Calu3 (cell line): ENCODE measurements at regions not wholly inside any gene's neighbourhood (a gene's known extent, or its start where the extent isn't known, plus 50 kb on each side); places are given as distances from the start of the nearest gene placed in this dataset.
"Not testable (repeated sequence)": the region's sequence is repeated elsewhere in the genome, so short reads cannot be mapped to it uniquely, and the experiment has no call there.

Source experiments
- BruUV-seq: library from RNA; stranded (reverse); fragments of 400-500 nt; replicated peaks from 2 replicates; lab custom pipeline; 2021; lab: Mats Ljungman, UMichigan
- CTCF ChIA-PET: fragments of 300-600 bp; sonication (Branson Sonifier 250); formaldehyde crosslinking; loops from one replicate; lab custom pipeline; 2022; ENCODE audit warnings: antibody characterized with exemption; lab: Charles Lee
- DNase-seq: peaks from one replicate; pipeline ENCODE4 v3.0.0; 2022
- H3K27ac Mint-ChIP-seq: one replicate; pipeline ENCODE4 v1.8.0; 2022; ENCODE audit warnings: mixed read lengths; ENCODE audit not compliant: unreplicated experiment
- H3K27me3 Mint-ChIP-seq: one replicate; pipeline ENCODE4 v1.8.0; 2022; ENCODE audit warnings: mixed read lengths; ENCODE audit not compliant: unreplicated experiment
- H3K36me3 Mint-ChIP-seq: one replicate; pipeline ENCODE4 v1.8.0; 2022; ENCODE audit warnings: mild to moderate bottlenecking, moderate library complexity, mixed read lengths; ENCODE audit not compliant: insufficient read depth, unreplicated experiment
- H3K4me1 Mint-ChIP-seq: one replicate; pipeline ENCODE4 v1.8.0; 2022; ENCODE audit warnings: mild to moderate bottlenecking, low read depth, mixed read lengths; ENCODE audit not compliant: unreplicated experiment
- H3K4me3 Mint-ChIP-seq: one replicate; pipeline ENCODE4 v1.8.0; 2022; ENCODE audit warnings: mild to moderate bottlenecking, low read depth, moderate library complexity, mixed read lengths; ENCODE audit not compliant: unreplicated experiment
- H3K9me3 Mint-ChIP-seq: one replicate; pipeline ENCODE4 v1.8.0; 2022; ENCODE audit warnings: low read depth, mixed read lengths; ENCODE audit not compliant: unreplicated experiment
- intact Hi-C: fragments of 100-400 bp; cut with micrococcal nuclease; formaldehyde crosslinking; loops from one replicate; pipeline ENCODE4 v1.10.0; 2022; ENCODE audit not compliant: unreplicated experiment
- TF ChIP-seq, protein P1 (sequence below): fragments of 200-600 bp; IDR thresholded peaks from one replicate; pipeline ENCODE4 v1.8.0; 2022; ENCODE audit warnings: antibody characterized with exemption; ENCODE audit not compliant: unreplicated experiment

- TF ChIP-seq, protein P1, sequence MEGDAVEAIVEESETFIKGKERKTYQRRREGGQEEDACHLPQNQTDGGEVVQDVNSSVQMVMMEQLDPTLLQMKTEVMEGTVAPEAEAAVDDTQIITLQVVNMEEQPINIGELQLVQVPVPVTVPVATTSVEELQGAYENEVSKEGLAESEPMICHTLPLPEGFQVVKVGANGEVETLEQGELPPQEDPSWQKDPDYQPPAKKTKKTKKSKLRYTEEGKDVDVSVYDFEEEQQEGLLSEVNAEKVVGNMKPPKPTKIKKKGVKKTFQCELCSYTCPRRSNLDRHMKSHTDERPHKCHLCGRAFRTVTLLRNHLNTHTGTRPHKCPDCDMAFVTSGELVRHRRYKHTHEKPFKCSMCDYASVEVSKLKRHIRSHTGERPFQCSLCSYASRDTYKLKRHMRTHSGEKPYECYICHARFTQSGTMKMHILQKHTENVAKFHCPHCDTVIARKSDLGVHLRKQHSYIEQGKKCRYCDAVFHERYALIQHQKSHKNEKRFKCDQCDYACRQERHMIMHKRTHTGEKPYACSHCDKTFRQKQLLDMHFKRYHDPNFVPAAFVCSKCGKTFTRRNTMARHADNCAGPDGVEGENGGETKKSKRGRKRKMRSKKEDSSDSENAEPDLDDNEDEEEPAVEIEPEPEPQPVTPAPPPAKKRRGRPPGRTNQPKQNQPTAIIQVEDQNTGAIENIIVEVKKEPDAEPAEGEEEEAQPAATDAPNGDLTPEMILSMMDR = no peak
- Mint-ChIP-seq H3K36me3 (no peaks in the 10 kb centered on the region), H3K9me3 (no peaks in the 10 kb centered on the region), H3K27ac (no peak overlapping the region), H3K4me3 (no peak overlapping the region), H3K27me3 (no peaks in the 10 kb centered on the region), H3K4me1 (no peaks in the 10 kb centered on the region)
- no TSS peak for BruUV-seq
- intact Hi-C loops = no loop called here
- CTCF ChIA-PET = no interaction called here
- no peak for DNase-seq
These were observed 597.6 kb downstream of the NXPH1 start for GRCh38 chr7:9030976-9031375.

GRCh38 chr7:9031386-9031785, 598.0 kb downstream of the NXPH1 start:
- H3K27ac Mint-ChIP-seq = no peak overlapping the region
- BruUV-seq = no TSS peak
- no peak overlapping the region for H3K4me3 Mint-ChIP-seq
- intact Hi-C loops = no loop called here
- TF ChIP-seq, protein P1 = no peak
- H3K27me3 Mint-ChIP-seq = no peaks in the 10 kb centered on the region
- no peaks in the 10 kb centered on the region for H3K36me3 Mint-ChIP-seq
- no peak for DNase-seq
- H3K9me3 Mint-ChIP-seq = no peaks in the 10 kb centered on the region
- no peaks in the 10 kb centered on the region for H3K4me1 Mint-ChIP-seq
- CTCF ChIA-PET = no interaction called here

DNA sequence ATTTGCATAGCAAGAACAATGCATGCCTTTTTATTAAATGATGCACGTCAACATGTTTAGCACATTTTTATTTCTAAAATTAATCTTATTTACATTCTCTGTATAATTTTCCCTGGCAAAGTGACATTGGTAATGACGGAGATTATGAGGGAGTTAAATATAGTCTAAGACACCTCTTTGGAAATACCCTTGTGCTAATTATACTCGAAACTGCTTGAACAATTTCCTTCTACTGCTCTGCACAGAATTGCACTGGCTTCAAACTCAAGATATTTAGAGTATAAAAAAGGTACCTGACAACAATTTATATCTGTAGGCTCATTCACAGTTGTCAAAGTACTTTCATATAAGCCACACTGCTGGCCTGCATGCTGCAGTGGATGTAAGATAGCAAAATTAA, 602.7 kb downstream of the NXPH1 start:
- no peak overlapping the region for H3K27ac Mint-ChIP-seq
- H3K4me3 Mint-ChIP-seq = no peak overlapping the region
- H3K9me3 Mint-ChIP-seq = no peaks in the 10 kb centered on the region
- BruUV-seq = no TSS peak
- TF ChIP-seq, protein P1 = no peak
- CTCF ChIA-PET = no interaction called here
- no peaks in the 10 kb centered on the region for H3K27me3 Mint-ChIP-seq
- intact Hi-C loops = no loop called here
- no peaks in the 10 kb centered on the region for H3K36me3 Mint-ChIP-seq
- no peaks in the 10 kb centered on the region for H3K4me1 Mint-ChIP-seq
- no peak for DNase-seq

- H3K36me3 Mint-ChIP-seq = no peaks in the 10 kb centered on the region
- TF ChIP-seq, protein P1 = no peak
- BruUV-seq = no TSS peak
- peaks cover 9% of the 10 kb centered on the region for H3K9me3 Mint-ChIP-seq
- H3K27ac Mint-ChIP-seq = no peak overlapping the region
- no peak overlapping the region for H3K4me3 Mint-ChIP-seq
- intact Hi-C loops = no loop called here
- no peak for DNase-seq
- H3K4me1 Mint-ChIP-seq = no peaks in the 10 kb centered on the region
- no peaks in the 10 kb centered on the region for H3K27me3 Mint-ChIP-seq
- CTCF ChIA-PET = no interaction called here
These were observed 637.9 kb downstream of the NXPH1 start for GRCh38 chr7:9071160-9071762.

- CTCF ChIA-PET = interaction anchor here (0.6 to 1.1 kb wide), 2 partner anchors 19 to 231 kb away, joined by 3 to 6 read pairs; no protein-coding TSS in a partner anchor
- H3K27me3 Mint-ChIP-seq, H3K36me3 Mint-ChIP-seq, H3K4me1 Mint-ChIP-seq, intact Hi-C loops, H3K27ac Mint-ChIP-seq, H3K9me3 Mint-ChIP-seq, BruUV-seq, H3K4me3 Mint-ChIP-seq, DNase-seq: not testable (repeated sequence)
These were observed 642.4 kb downstream of the NXPH1 start for GRCh38 chr7:9075774-9076173.
